Transverse colon (tissue), 1 donor: ENCODE measurements at regions not wholly inside any gene's neighbourhood (a gene's known extent, or its start where the extent isn't known, plus 50 kb on each side); places are given as distances from the start of the nearest gene placed in this dataset.
"Not testable (repeated sequence)": the region's sequence is repeated elsewhere in the genome, so short reads cannot be mapped to it uniquely, and the experiment has no call there.

Experiments
- EP300 ChIP-seq: sonication (generic); formaldehyde crosslinking; IDR thresholded peaks from one replicate; pipeline ENCODE4 v1.6.1; 2017; ENCODE audit warnings: antibody characterized with exemption, low read depth
- POLR2A ChIP-seq: fragments of 450-650 bp; IDR thresholded peaks from one replicate; pipeline ENCODE4 v1.6.1; 2016; ENCODE audit warnings: antibody characterized with exemption, mild to moderate bottlenecking, moderate library complexity

GRCh38 chr12:19823326-19823725 is 384.0 kb downstream of the AEBP2 start:
- TF ChIP-seq EP300, POLR2A: not testable (repeated sequence)
